ENCODE measurements at regions not wholly inside any gene's neighbourhood (a gene's known extent, or its start where the extent isn't known, plus 50 kb on each side); places are given as distances from the start of the nearest gene placed in this dataset.

- DNase-seq (ENCODE audit: low read depth): no peak
Measured at GRCh38 chr15:100720406-100720967, 118.1 kb downstream of the ASB7 start.

- DNase-seq (ENCODE audit: low read depth): peak; percentile 99
Measured at GRCh38 chr15:100721758-100722550, 119.6 kb downstream of the ASB7 start.

GRCh38 chr15:100722551-100723314, 120.3 kb downstream of the ASB7 start:
- no peak for DNase-seq (ENCODE audit: low read depth)

DNA sequence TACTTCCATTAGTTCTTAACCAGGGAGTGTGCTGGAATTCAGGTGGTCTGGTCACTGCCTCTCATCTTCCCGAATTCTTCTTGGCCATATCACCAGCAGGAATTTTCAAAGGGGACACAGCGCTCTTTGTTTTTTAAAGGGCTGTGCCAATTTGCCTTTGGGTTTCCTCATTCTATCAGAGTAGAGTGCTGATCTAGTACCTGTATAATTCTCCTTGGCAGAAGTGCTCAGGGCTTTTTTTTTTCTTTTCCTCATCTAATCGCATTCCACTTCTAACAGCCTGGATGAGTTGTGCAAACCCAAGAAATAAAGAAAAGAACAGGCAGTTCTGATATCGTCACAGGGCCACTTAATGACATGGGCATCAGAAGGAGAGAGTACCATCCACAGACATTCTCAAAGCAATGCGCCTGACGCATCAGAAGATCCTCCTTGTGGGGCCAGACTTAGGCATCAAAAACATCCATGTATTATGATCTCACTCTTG, 121.0 kb downstream of the ASB7 start:
- DNase-seq (ENCODE audit: low read depth): no peak

DNA sequence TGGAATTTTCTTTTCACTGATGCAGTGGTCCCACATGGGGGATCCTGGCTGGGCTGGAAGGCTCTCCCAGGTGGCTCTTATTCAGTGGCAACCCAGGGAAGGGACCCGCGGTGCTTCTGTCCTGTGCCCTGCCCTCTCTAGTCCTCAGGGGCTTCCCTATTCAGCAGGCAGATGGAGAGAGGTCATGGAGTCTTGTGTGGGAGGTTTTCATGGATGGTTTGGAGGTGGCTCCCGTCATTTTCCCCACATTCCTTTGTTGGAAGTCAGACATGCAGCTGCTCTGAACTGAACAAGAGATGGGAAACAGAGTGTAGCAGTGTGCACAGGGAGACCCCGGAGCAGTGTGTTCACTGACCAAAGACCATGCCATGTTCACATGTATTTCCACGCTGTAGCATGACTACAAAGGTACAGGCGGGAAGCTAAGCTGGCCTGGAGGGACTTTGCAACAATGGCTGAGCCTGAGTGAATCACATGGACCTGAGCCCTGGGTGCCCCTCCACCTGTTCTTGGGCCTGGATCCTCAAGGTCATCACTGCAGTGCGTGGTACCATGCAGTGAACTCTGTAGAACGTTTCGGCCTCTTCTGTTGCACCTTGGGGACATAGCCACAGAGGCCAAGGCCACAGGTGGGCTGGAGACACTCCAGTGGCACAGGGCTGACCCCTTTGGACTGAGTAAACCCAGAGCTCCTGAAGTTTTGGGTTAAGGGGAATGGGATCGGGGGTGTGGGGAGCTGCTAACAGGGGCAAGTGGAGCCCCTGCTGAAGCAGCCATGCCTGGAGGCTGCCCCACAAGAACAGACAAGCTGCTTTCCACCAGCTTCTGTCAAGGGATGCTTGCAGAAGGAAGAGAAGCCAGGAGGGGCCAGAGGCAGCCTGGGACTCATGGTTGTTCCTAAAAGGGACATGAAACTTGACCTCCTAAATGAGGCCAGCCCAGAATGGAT, 123.0 kb downstream of the ASB7 start:
- peak; percentile 91 for DNase-seq (ENCODE audit: low read depth)

DNA sequence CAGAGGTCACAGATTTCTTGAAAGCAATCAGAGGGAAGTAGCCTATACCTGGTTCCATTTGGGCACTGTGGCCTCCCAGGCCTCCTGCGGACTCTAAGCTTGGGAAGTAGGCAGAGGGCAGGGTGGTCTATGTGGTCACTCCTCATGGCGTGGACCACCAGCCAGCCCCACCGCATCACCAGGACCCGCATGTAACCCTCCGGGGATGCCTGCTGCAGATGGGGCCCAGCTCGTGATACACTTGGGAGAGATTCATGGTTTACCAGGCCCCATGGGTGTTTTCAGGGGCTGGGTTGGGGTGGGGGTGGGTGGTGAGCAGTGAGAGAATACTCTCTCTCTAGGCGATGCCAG, 123.7 kb downstream of the ASB7 start:
- DNase-seq (ENCODE audit: low read depth): no peak

DNA sequence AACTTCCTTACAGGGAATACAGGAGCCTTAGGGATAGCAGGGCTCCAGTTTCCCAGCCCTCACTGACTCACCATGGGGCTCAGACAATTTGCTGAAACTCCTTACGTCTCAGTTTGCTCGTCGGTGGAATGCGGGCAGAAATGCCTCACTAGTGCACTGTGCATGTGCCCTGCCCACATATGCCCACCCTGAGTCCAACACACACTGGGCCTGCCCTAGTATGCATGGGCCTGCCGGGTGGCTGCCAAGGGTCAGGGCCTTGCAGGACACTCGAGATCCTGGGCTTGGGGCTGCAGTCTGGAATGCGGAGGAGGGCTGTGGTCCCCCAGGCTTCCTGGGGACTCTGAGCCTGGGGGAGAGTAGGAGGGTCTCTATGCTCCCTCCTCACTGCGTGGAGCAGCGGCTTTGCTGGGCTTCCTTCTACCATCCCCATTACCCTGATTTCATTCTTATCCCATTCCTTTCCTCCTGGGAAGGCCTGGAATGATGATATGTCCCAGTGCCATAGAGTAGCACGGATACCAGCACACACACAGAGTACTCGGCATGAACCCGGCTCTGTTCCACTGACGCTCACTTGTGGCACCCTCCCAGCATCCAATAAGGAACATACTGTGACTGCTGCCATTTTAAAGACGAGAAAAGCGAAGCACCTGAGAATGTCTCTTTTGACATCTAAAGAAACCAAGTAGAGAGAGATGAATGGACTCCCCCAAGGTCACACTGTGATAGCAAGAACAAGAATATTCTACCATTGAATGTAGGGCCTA, 124.2 kb downstream of the ASB7 start:
- peak; percentile 66 for DNase-seq (ENCODE audit: low read depth)

- no peak for DNase-seq (ENCODE audit: low read depth)
Measured at GRCh38 chr15:100727291-100727851, 125.0 kb downstream of the ASB7 start.

GRCh38 chr15:100728371-100729201, 126.2 kb downstream of the ASB7 start:
- no peak for DNase-seq (ENCODE audit: low read depth)

DNA sequence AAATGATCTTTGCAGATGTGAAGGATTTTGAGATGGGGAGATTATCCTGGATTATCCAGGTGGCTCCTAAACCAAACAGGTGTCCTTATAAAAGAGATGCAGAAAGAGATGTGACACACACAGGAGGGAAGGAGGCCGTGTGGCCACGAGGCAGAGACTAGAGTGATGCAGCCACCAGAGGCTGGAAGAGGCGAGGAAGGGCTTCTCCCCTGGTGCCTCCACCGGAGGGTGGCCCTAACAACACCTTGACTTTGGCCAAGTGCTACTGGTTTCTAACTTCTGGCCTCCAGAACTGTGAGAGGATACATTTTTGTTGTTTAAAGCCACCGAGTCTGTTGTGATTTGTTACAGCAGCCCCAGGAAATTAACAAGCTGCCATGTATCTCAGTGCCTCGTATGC, 127.1 kb downstream of the ASB7 start:
- no peak for DNase-seq (ENCODE audit: low read depth)

DNA sequence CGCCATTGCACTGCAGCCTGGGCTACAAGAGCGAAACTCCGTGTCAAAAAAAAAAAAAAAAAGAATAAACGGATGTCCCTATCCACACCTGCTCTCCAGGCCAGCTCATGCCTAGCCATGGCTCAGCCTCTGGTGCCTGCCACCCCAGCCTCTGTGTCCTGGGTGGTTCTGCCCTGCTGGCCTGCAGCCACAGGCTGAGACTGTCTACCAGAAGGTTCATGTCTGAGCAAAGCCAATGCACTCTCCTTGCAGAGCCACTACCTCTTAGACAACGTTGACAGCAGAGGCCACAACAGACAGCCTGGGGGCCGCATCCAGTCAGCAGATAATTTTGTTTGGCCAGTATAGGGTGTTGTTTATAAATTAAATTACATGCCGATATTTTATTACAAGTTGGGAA, 127.7 kb downstream of the ASB7 start:
- DNase-seq (ENCODE audit: low read depth): no peak

GRCh38 chr15:100730655-100731266, 128.4 kb downstream of the ASB7 start:
- no peak for DNase-seq (ENCODE audit: low read depth)

DNA sequence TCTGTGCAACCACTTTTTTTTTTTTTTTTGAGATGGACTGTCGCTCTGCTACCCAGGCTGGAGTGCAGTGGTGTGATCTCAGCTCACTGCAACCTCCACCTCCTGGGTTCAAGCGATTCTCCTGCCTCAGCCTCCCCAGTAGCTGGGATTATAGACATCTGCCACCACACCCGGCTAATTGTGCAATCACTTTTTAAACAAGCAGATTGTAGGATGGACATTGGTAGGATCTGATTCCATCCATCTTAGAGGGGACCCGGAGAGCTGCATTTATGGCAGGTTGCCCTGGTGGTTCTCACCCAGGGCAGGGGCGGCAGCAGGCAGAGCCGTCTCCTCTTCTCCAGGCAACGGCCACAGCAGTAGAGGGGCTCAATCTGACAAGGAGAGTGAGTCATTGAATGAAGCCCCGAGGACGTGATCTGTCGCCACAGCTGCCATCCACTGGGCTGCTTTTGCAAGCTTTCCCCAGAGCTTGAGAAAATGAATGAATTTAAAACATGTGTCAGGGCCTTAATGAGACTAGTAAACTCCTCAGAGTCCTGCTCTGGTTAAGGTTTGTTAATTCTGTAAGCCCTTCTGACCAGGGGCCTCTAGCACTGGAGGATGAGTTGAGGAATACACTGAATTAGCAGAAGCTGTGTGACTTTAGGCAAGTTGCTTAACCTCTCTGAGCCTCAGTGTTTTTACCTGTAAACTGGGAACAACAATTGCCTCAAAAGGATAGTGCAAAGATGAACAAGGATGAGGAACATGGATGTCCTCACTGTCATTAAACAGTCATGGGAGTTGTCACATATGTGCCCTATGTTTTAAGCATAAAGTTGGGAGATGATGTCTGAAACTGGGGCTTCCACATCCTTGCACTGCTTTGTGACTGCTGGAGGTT, 129.1 kb downstream of the ASB7 start:
- DNase-seq (ENCODE audit: low read depth): peak; percentile 57

GRCh38 chr15:100732211-100733055, 130.0 kb downstream of the ASB7 start:
- no peak for DNase-seq (ENCODE audit: low read depth)

- DNase-seq (ENCODE audit: low read depth): peak; percentile 35
Measured at GRCh38 chr15:100733101-100733842, 130.9 kb downstream of the ASB7 start.

- peak; percentile 60 for DNase-seq (ENCODE audit: low read depth)
Measured at GRCh38 chr15:100733843-100734185, 131.4 kb downstream of the ASB7 start.
